GM19023 (cell line): ENCODE measurements at regions not wholly inside any gene's neighbourhood (a gene's known extent, or its start where the extent isn't known, plus 50 kb on each side); places are given as distances from the start of the nearest gene placed in this dataset.
A peak's percentile ranks its signal among the peaks of the same experiment; 100 is the strongest.
"Not testable (repeated sequence)": the region's sequence is repeated elsewhere in the genome, so short reads cannot be mapped to it uniquely, and the experiment has no call there.

ENCODE experiments used
- ATAC-seq: cut with Tn5 transposase; IDR thresholded peaks from one replicate; pipeline ENCODE4 v1.9.1; 2021; ENCODE audit warnings: mild to moderate bottlenecking, moderate library complexity; ENCODE audit not compliant: unreplicated experiment

DNA sequence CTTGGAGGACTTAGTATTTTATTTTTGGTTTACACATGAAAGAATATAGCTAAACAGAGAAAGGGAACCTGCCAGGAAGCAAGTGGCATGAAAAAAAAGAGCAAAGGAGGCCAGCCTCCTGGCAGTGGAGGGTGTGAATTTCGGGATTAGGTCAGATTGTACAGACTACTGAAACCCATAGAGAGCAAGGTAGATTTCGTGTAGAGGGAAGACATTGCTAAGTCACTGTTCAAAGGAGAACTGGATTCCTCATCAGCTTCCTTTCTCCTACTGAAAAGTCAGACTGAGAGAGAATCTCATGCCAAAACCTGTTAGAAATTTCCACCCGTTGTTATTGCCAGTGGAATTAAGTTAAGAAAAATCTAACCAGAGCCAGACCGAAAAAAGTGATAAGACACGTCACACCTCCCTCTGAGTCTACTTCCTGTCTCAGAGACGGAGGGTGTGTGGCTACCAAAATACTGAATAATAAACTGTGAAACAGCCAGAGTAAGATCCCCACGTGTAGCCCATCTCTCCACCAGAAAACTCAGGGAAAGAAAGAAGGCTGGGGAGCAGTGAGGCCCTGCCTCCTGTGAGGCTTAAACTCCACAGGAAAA, 118.8 kb downstream of the SKIDA1 start:
- ATAC-seq = no peak

DNA sequence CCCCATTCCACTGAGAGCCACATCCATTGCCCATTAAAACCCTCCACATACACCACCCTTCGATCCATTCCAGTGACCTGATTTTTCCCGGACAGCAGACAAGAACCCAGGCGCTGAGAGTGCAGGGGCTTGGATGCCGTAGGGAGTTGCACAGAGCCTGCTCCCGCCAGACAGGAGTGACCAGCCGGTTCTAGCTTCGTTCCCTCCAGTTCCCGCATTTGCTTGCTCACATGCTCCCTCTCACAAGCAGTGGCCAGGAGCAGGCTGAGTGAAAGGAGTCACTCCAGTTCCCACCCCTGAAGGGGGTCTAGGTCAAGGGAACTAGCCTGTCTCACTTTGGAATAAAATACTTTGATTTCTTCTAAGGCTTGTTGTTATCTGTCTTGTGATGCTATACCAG, 119.5 kb downstream of the SKIDA1 start:
- no peak for ATAC-seq

DNA sequence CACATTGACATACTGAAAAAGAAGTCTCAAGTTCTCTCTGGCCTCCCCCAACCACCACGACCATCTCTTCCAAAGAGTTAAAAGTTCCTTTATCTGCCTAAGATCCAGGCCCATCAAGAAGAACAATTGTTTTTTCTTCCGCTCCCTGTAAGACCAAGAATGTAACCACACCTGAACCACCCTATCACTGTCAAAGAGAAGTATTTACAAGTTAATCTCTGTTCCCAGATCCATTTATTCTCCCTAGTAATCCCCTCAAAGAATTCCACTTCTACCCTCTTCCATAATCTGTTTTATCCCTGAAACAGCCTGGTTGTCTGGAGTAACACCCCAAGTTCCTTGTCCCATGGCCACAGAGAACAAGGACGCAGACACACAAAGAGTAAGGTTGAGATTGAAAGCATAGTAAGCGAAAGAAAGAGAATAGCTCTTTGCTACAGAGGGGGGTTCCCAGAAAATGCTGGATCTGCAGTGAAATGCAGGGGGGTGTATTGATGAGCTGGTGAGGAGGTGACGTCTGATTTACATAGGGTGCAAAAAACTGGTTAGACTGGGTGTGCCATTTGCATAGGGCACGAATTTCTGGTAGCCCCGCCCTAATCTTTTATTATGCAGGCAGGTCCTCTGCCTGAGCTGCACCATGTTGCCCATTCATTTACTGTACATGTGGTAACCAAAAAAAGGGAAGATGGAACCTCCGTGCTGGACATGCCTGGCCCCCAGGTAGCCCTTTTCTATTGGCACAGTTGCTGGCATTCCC, 122.0 kb downstream of the SKIDA1 start:
- ATAC-seq = no peak

DNA sequence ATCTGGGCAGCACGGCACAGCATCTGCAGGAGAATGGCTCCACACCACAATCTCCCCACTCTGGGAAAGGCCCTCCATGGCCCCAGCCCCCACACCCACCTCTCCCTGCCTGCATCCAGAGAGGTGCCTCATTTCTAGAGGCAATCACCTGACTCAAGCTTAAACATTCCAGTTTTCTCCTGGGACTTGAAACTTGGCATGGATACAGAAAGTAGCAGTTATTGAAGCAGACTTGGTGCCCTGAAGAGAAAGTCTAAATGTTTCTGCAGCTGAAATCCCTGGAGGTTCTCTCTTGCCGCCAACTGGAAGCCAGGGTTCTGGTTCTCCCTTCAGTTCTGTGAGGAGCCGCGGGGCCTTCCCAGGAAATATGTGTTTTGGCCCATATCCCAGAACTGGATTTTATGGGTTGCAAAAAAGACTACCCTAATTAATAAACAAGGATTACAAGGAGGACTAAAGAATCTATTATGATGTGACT, 122.8 kb downstream of the SKIDA1 start:
- no peak for ATAC-seq

- ATAC-seq = no peak
Observed at GRCh38 chr10:21401196-21401595, 124.3 kb downstream of the SKIDA1 start.

DNA sequence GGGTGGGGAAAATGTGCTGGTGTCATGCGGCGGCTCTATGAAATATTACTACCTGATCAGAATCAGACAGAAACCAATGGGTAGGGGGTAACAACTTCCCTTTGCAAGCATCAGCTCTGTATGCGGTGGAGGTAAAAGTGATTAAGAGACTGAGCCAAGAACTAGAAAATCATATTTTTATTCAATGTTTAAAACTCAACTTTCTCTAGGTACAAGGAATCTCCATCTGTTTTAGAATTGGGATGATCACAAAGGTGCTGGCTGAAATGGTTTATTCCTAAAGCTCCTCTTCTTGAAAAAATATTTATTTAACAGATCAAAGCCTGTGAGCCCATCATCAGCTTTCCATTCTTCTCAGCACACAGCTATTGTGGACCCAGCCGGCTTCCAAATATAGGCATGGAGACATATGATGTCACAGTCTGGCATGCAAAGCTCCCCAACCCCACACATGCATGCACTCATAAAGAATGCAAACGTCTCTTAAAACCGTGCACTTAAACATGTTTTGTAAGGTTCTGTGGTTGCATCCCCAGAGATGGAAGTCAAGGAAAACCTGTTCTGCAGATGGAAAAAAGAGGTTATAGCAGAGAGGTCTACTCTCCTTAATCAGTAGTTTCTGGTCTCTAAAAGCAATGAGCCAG, 126.0 kb downstream of the SKIDA1 start:
- no peak for ATAC-seq

GRCh38 chr10:21398563-21399231, 126.8 kb downstream of the SKIDA1 start:
- no peak for ATAC-seq

- ATAC-seq = no peak
Observed at GRCh38 chr10:21396889-21397288, 128.6 kb downstream of the SKIDA1 start.

- no peak for ATAC-seq
Observed at GRCh38 chr10:21393931-21394330, 131.6 kb downstream of the SKIDA1 start.

DNA sequence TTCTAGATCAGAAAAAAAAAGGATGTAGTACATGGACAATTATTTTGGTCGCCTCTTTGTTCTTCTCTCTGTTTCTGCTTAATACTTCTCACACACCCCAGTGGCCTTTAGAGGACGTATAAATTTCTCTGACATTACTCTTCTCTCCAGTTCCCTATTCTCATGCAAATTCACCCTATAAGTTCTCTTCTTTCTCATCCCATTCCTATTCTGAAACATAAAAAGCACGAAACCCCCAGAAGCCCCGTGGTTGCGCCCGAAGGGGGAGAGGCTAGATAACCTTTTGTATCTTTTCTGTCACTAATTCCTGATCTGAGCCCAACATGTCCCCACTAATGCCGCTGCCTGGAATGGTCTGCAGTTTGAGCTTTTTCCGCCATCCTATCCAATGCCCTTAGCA, 136.9 kb downstream of the SKIDA1 start:
- no peak for ATAC-seq

- ATAC-seq = no peak
Observed at GRCh38 chr10:21387868-21388267, 137.6 kb downstream of the SKIDA1 start.

GRCh38 chr10:21385996-21386585, 139.4 kb downstream of the SKIDA1 start:
- ATAC-seq = no peak

GRCh38 chr10:21385536-21385935, 139.9 kb downstream of the SKIDA1 start:
- no peak for ATAC-seq

GRCh38 chr10:21379143-21379542, 146.3 kb downstream of the SKIDA1 start:
- ATAC-seq = no peak

DNA sequence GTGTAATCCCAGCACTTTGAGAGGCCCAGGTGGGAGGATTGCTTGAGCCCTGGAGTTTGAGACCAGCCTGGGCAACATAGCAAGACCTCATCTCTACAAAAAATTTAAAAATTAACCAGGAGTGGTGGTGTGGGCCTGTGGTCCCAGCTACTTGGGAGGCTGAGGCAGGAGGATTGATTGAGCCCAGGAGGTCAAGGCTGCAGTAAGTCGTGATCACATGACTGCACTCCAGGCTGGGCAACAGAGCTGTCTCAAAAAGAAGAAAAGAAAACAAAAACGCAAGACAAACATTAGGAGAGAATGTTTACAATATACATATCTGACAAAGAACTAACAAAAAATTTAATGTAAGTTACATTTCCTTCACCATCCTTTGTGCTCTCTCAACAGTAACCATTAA, 150.2 kb downstream of the SKIDA1 start:
- not testable (repeated sequence) for ATAC-seq

GRCh38 chr10:21373881-21374280, 151.6 kb downstream of the SKIDA1 start:
- not testable (repeated sequence) for ATAC-seq

DNA sequence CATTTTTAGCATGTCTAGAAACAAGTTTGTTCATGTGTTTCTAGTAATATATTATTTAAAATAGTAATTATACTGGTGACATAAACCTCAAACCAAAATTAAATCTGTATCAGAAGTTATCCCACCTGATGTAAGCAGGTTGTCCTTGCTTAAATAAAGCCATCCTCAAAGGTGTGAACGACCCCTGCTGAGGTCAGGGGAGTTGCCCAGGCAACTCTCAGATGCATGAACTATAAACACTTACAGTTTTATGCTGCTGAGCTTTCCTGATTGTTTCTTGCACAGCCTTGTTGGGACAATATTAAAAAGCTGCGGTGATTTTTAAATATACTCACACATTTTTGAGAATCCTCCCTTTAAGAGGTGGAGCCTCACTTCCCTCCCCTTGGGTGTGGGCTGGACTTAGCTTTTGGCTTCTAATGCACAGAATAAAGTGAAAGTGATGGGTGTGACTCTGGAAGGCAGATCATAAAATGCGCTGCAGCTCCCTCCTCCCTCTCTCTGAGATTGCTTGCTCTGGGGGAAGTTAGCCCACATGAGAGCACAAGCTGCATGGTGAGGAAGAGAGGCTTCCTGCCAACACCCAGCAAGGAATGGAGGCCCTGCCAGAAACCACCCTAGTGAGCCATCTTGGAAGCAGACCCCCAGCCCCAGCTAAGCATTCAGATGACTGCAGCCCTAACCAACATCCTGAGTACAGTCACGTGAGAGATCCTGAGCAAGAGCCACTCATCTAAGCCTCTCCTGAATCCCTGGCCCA, 152.7 kb downstream of the SKIDA1 start:
- peak; percentile 65 for ATAC-seq

- ATAC-seq = no peak
Observed at GRCh38 chr10:21369697-21370096, 155.8 kb downstream of the SKIDA1 start.

- ATAC-seq = no peak
Observed at GRCh38 chr10:21368728-21369425, 156.6 kb downstream of the SKIDA1 start.
